Tibial nerve (tissue), 4 donors: ENCODE measurements at regions not wholly inside any gene's neighbourhood (a gene's known extent, or its start where the extent isn't known, plus 50 kb on each side); places are given as distances from the start of the nearest gene placed in this dataset.

Source experiments
- CTCF ChIP-seq, 5 experiments: fragments of 200-600 bp in 3 of 5; fragments of 450-650 bp in 2 of 5; sonication (generic) in 3 of 5; IDR thresholded peaks; one replicate each; pipeline ENCODE4 v1.5.1; 2016 to 2019; ENCODE audit warnings: antibody characterized with exemption in 5 of 5, mild to moderate bottlenecking in 3 of 5, moderate library complexity in 2 of 5
- EP300 ChIP-seq, 2 donors: sonication (generic); formaldehyde crosslinking; IDR thresholded peaks; one replicate each; pipeline ENCODE4 v1.6.1; 2017; ENCODE audit warnings: antibody characterized with exemption in 2 of 2, mild to moderate bottlenecking in 1 of 2
- POLR2A ChIP-seq, 2 donors: fragments of 450-650 bp; IDR thresholded peaks; one replicate each; pipeline ENCODE4 v1.6.1; 2017; ENCODE audit warnings: antibody characterized with exemption in 2 of 2, mild to moderate bottlenecking in 2 of 2, moderate library complexity in 2 of 2

DNA sequence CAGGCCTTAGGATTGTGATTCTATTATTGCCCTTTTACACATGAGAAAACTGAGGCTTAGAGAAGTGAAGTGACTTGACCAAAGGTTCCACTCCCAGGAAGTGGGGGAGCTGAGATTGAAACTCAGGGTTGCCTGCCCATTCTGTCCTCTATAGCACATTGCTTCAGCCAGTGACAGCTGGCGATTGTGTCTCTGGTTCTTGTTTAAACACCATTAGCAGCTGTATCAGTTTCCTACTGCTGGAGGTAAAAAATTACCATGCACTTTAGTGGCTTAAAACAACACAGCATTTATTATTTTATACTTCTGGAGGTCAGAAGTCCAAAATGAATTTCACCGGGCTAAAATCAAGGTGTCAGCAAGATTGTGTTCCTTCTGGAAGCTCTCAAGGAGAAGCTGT, 205.8 kb upstream of the MAMLD1 start:
- TF ChIP-seq POLR2A (IDR thresholded peaks at IDR 0.05) (no peak), CTCF (IDR thresholded peaks at IDR 0.05) (no peak), EP300 (IDR thresholded peaks at IDR 0.05) (no peak)
